ENCODE measurements at regions not wholly inside any gene's neighbourhood (a gene's known extent, or its start where the extent isn't known, plus 50 kb on each side); places are given as distances from the start of the nearest gene placed in this dataset.

DNA sequence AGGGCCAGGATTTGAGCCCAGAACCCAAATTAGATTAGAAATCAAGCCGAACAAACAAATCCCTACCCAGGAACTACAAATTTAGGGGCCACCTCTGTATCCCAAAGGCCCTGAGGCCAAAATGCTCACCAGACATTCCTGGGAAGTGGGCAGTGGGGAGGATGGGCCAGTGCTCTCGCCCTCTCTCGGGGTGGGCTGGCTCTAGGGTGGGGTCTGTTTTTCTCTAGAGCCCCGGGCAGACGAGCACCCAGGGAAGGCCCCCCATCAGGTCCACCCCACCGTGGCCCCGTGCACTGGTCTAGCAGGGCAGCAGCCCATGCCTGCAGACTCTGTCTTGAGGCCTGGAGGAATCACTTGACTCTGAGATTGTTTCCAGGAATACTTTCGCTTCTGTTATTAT, 252.0 kb downstream of the RRAGC start (continued):
- TF ChIP-seq THAP12 (CRISPR knock-in tag; IDR thresholded peaks at IDR 0.05) (no peak), BRCA1 (IDR thresholded peaks at IDR 0.05) (no peak), BRCA1 (CRISPR knock-in tag; IDR thresholded peaks at IDR 0.05) (no peak), MEF2A (IDR thresholded peaks at IDR 0.05; ENCODE audit: control insufficient read depth, low read depth, low read length) (no peak), PHB2 (IDR thresholded peaks at IDR 0.05; ENCODE audit: low read depth) (no peak), RBM15 (IDR thresholded peaks at IDR 0.05; ENCODE audit: insufficient read depth, low read length) (no peak), ATF1 (CRISPR knock-in tag; IDR thresholded peaks at IDR 0.05) (no peak), ATF1 (tag; IDR thresholded peaks at IDR 0.05) (no peak), ZNF395 (CRISPR knock-in tag; IDR thresholded peaks at IDR 0.05) (no peak)
- TF ChIP-seq, protein P1, sequence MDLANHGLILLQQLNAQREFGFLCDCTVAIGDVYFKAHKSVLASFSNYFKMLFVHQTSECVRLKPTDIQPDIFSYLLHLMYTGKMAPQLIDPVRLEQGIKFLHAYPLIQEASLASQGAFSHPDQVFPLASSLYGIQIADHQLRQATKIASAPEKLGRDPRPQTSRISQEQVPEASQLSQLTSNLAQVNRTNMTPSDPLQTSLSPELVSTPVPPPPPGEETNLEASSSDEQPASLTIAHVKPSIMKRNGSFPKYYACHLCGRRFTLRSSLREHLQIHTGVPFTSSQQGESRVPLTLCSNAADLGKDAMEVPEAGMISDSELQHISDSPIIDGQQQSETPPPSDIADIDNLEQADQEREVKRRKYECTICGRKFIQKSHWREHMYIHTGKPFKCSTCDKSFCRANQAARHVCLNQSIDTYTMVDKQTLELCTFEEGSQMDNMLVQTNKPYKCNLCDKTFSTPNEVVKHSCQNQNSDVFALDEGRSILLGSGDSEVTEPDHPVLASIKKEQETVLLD (IDR thresholded peaks at IDR 0.05): no peak
- TF ChIP-seq, protein P2, sequence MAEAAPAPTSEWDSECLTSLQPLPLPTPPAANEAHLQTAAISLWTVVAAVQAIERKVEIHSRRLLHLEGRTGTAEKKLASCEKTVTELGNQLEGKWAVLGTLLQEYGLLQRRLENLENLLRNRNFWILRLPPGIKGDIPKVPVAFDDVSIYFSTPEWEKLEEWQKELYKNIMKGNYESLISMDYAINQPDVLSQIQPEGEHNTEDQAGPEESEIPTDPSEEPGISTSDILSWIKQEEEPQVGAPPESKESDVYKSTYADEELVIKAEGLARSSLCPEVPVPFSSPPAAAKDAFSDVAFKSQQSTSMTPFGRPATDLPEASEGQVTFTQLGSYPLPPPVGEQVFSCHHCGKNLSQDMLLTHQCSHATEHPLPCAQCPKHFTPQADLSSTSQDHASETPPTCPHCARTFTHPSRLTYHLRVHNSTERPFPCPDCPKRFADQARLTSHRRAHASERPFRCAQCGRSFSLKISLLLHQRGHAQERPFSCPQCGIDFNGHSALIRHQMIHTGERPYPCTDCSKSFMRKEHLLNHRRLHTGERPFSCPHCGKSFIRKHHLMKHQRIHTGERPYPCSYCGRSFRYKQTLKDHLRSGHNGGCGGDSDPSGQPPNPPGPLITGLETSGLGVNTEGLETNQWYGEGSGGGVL (CRISPR knock-in tag; IDR thresholded peaks at IDR 0.05): no peak

All from K562 (cell line).